Vagina (tissue), 2 donors: ENCODE measurements at regions not wholly inside any gene's neighbourhood (a gene's known extent, or its start where the extent isn't known, plus 50 kb on each side); places are given as distances from the start of the nearest gene placed in this dataset.

ENCODE experiments used
- DNase-seq, 2 donors: peaks; one replicate each; pipeline ENCODE4 v3.0.0-alpha.2; 2017; ENCODE audit errors: extremely low spot score in 2 of 2
- H3K27ac ChIP-seq: fragments of 200-600 bp; sonication (generic); one replicate; pipeline ENCODE4 v1.5.1; 2019
- H3K27me3 ChIP-seq: fragments of 200-600 bp; sonication (generic); one replicate; pipeline ENCODE4 v1.5.1; 2019
- H3K36me3 ChIP-seq, 2 donors: fragments of 200-600 bp; sonication (generic); one replicate each; pipeline ENCODE4 v1.5.1; 2017 to 2019
- H3K4me1 ChIP-seq: fragments of 200-600 bp; sonication (generic); one replicate; pipeline ENCODE4 v1.5.1; 2019
- H3K4me3 ChIP-seq, 2 donors: fragments of 200-600 bp; sonication (generic); 1 replicate in 1 of 2; 2 replicates in 1 of 2; pipeline ENCODE4 v1.5.1; 2016 to 2019
- H3K9me3 ChIP-seq: fragments of 200-600 bp; sonication (generic); one replicate; pipeline ENCODE4 v1.5.1; 2019
- CTCF ChIP-seq, 3 experiments: fragments of 450-650 bp in 2 of 3; fragments of 200-600 bp in 1 of 3; sonication (generic) in 1 of 3; IDR thresholded peaks; one replicate each; pipeline ENCODE4 v1.5.1; 2017 to 2019; ENCODE audit warnings: antibody characterized with exemption in 3 of 3, mild to moderate bottlenecking in 2 of 3, moderate library complexity in 2 of 3
- POLR2A ChIP-seq, 2 donors: fragments of 450-650 bp; IDR thresholded peaks; one replicate each; pipeline ENCODE4 v1.6.1; 2017; ENCODE audit warnings: antibody characterized with exemption in 2 of 2, mild to moderate bottlenecking in 2 of 2, moderate library complexity in 2 of 2
- POLR2AphosphoS5 ChIP-seq, 2 donors: sonication (generic); formaldehyde crosslinking; IDR thresholded peaks; one replicate each; pipeline ENCODE4 v1.9.0; 2017; ENCODE audit warnings: antibody characterized with exemption in 2 of 2, mild to moderate bottlenecking in 2 of 2, low read depth in 1 of 2; ENCODE audit not compliant: insufficient read depth in 1 of 2
- intact Hi-C: fragments of 100-400 bp; cut with DNase I; formaldehyde crosslinking; loops from one replicate; pipeline ENCODE4 v1.15.1; 2023

GRCh38 chr2:81940266-81940955 lies 1635.9 kb upstream of the LRRTM1 start:
- Histone ChIP-seq H3K9me3 (no peaks in the 10 kb centered on the region), H3K36me3 (no peaks in the 10 kb centered on the region), H3K27ac (no peak overlapping the region), H3K4me1 (no peaks in the 10 kb centered on the region), H3K27me3 (no peaks in the 10 kb centered on the region), H3K4me3 (no peak overlapping the region)
- TF ChIP-seq POLR2A (IDR thresholded peaks at IDR 0.05): no peak
- no peak for TF ChIP-seq CTCF (IDR thresholded peaks at IDR 0.05)
- no peak for TF ChIP-seq POLR2AphosphoS5 (IDR thresholded peaks at IDR 0.05; ENCODE audit: insufficient read depth in 1 of 2, low read depth in 1 of 2)
- intact Hi-C loops: no loop called here
- no peak for DNase-seq

GRCh38 chr2:81937944-81938343 lies 1633.4 kb upstream of the LRRTM1 start:
- TF ChIP-seq POLR2A (IDR thresholded peaks at IDR 0.05): no peak
- TF ChIP-seq CTCF (IDR thresholded peaks at IDR 0.05): no peak
- TF ChIP-seq POLR2AphosphoS5 (IDR thresholded peaks at IDR 0.05; ENCODE audit: insufficient read depth in 1 of 2, low read depth in 1 of 2): no peak
- Histone ChIP-seq H3K4me3 (no peak overlapping the region), H3K27me3 (no peaks in the 10 kb centered on the region), H3K27ac (no peak overlapping the region), H3K36me3 (no peaks in the 10 kb centered on the region), H3K9me3 (no peaks in the 10 kb centered on the region), H3K4me1 (no peaks in the 10 kb centered on the region)
- intact Hi-C loops: no loop called here
- DNase-seq: no peak

- intact Hi-C loops: no loop called here
- Histone ChIP-seq H3K4me1 (no peaks in the 10 kb centered on the region), H3K27me3 (no peaks in the 10 kb centered on the region), H3K9me3 (no peaks in the 10 kb centered on the region), H3K27ac (no peak overlapping the region), H3K36me3 (no peaks in the 10 kb centered on the region), H3K4me3 (no peak overlapping the region)
- TF ChIP-seq POLR2AphosphoS5 (IDR thresholded peaks at IDR 0.05; ENCODE audit: insufficient read depth in 1 of 2, low read depth in 1 of 2) (no peak), POLR2A (IDR thresholded peaks at IDR 0.05) (no peak), CTCF (IDR thresholded peaks at IDR 0.05) (no peak)
- DNase-seq: no peak
These were observed 1599.0 kb upstream of the LRRTM1 start for GRCh38 chr2:81903534-81903933.

GRCh38 chr2:81901017-81901416 lies 1596.5 kb upstream of the LRRTM1 start:
- TF ChIP-seq POLR2A (IDR thresholded peaks at IDR 0.05): no peak
- TF ChIP-seq CTCF (IDR thresholded peaks at IDR 0.05): no peak
- no peak for TF ChIP-seq POLR2AphosphoS5 (IDR thresholded peaks at IDR 0.05; ENCODE audit: insufficient read depth in 1 of 2, low read depth in 1 of 2)
- H3K27ac ChIP-seq: no peak overlapping the region
- no peak overlapping the region for H3K4me3 ChIP-seq
- no peaks in the 10 kb centered on the region for H3K27me3 ChIP-seq
- DNase-seq: no peak
- no peaks in the 10 kb centered on the region for H3K9me3 ChIP-seq
- intact Hi-C loops: no loop called here
- H3K4me1 ChIP-seq: no peaks in the 10 kb centered on the region
- H3K36me3 ChIP-seq: no peaks in the 10 kb centered on the region

GRCh38 chr2:81895620-81896250 lies 1591.2 kb upstream of the LRRTM1 start:
- intact Hi-C loops: no loop called here
- no peak overlapping the region for H3K27ac ChIP-seq
- no peaks in the 10 kb centered on the region for H3K27me3 ChIP-seq
- no peak for DNase-seq
- no peak overlapping the region for H3K4me3 ChIP-seq
- TF ChIP-seq POLR2A (IDR thresholded peaks at IDR 0.05): no peak
- TF ChIP-seq CTCF (IDR thresholded peaks at IDR 0.05): no peak
- TF ChIP-seq POLR2AphosphoS5 (IDR thresholded peaks at IDR 0.05; ENCODE audit: insufficient read depth in 1 of 2, low read depth in 1 of 2): no peak
- no peaks in the 10 kb centered on the region for H3K9me3 ChIP-seq
- no peaks in the 10 kb centered on the region for H3K36me3 ChIP-seq
- no peaks in the 10 kb centered on the region for H3K4me1 ChIP-seq
